ENCODE measurements at regions not wholly inside any gene's neighbourhood (a gene's known extent, or its start where the extent isn't known, plus 50 kb on each side); places are given as distances from the start of the nearest gene placed in this dataset.
A peak's percentile ranks its signal among the peaks of the same experiment; 100 is the strongest.

DNA sequence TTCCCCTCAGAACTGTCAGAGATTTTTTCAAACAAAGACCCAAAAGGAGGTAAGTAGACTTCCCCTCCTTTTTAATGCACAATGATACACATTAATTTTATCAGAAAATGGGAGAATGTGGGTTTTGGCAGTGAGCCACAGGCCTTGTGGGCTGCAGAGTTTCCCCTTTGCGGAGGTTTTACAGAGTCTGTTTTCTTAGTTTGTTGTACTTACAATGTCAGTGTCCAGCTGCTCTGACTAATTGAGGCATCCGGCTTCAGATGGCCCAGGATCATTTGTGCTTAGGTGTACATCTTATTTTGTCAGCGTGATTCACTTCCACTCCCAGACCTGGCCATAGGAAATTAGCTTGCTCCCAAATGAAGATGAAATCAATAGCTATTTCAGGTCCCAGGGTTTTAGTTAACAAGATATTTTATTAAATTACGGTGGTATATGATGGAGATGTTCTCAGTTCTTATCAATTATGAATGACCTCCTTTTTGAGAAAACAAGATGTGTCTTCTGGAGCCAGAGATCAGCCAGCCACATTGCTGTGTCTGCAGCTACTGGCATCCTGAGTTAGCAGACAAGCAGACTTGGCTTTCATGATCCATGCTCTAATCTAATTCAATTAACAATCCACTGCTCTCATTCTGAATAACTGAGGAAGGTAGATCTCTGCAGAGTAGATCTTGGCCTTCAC, 1086.6 kb upstream of the SORCS1 start:
- no peaks in the 10 kb centered on the region for H3F3A ChIP-seq (ENCODE audit: low read depth)
- H3K9ac ChIP-seq (ENCODE audit: low read depth, low read length, poor library complexity, severe bottlenecking): no peak overlapping the region
- TF ChIP-seq, protein P1, sequence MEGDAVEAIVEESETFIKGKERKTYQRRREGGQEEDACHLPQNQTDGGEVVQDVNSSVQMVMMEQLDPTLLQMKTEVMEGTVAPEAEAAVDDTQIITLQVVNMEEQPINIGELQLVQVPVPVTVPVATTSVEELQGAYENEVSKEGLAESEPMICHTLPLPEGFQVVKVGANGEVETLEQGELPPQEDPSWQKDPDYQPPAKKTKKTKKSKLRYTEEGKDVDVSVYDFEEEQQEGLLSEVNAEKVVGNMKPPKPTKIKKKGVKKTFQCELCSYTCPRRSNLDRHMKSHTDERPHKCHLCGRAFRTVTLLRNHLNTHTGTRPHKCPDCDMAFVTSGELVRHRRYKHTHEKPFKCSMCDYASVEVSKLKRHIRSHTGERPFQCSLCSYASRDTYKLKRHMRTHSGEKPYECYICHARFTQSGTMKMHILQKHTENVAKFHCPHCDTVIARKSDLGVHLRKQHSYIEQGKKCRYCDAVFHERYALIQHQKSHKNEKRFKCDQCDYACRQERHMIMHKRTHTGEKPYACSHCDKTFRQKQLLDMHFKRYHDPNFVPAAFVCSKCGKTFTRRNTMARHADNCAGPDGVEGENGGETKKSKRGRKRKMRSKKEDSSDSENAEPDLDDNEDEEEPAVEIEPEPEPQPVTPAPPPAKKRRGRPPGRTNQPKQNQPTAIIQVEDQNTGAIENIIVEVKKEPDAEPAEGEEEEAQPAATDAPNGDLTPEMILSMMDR (conservative IDR thresholded peaks at IDR 0.05; ENCODE audit: low read length): no peak
- TF ChIP-seq EZH2phosphoT487 (IDR thresholded peaks at IDR 0.05; ENCODE audit: borderline replicate concordance): no peak
- H3K79me2 ChIP-seq (ENCODE audit: insufficient read depth, low read length): no peaks in the 10 kb centered on the region
- no peak overlapping the region for H3K4me3 ChIP-seq (ENCODE audit: low read length, poor library complexity, severe bottlenecking)
- no peaks in the 10 kb centered on the region for H3K36me3 ChIP-seq (ENCODE audit: insufficient read depth, low read length)
- no peak overlapping the region for H2AFZ ChIP-seq (ENCODE audit: low read length)
- H3K4me1 ChIP-seq (ENCODE audit: insufficient read depth, low read length, poor library complexity, severe bottlenecking): no peaks in the 10 kb centered on the region
- no peaks in the 10 kb centered on the region for H3K27me3 ChIP-seq (ENCODE audit: insufficient read depth, low read length, poor library complexity, severe bottlenecking)
- H3K9me3 ChIP-seq (ENCODE audit: insufficient read depth, low read depth, low read length): no peaks in the 10 kb centered on the region
- H3K4me2 ChIP-seq (ENCODE audit: low read depth, low read length, poor library complexity, severe bottlenecking): no peak overlapping the region
- no peaks in the 10 kb centered on the region for H3K9me2 ChIP-seq (replicated peaks; ENCODE audit: low read depth, low read length)
- H4K20me1 ChIP-seq (ENCODE audit: insufficient read depth, low read length, poor library complexity, severe bottlenecking): no peaks in the 10 kb centered on the region

DNA sequence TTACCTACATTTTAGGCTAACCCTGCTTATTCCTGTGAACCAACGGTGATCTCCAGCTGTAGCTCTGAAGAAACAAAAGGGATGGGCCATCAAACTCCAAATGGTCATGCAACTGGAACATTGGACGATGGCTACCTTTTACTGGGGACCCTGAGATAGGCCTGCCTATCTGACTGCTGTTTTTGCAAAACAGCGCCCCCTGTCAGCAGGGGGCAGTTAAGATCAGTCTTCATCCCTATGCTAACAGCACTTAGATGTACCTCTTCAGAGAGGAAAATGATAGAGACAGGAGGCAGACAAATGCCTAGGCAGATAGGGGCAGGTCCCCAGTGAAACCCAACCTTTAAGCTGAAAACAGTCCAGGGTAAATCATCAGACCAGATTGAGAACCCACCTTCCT, 1085.4 kb upstream of the SORCS1 start:
- no peaks in the 10 kb centered on the region for H3K27me3 ChIP-seq (ENCODE audit: insufficient read depth, low read length, poor library complexity, severe bottlenecking)
- no peaks in the 10 kb centered on the region for H3K9me3 ChIP-seq (ENCODE audit: insufficient read depth, low read depth, low read length)
- no peaks in the 10 kb centered on the region for H3K36me3 ChIP-seq (ENCODE audit: insufficient read depth, low read length)
- no peaks in the 10 kb centered on the region for H3F3A ChIP-seq (ENCODE audit: low read depth)
- H2AFZ ChIP-seq (ENCODE audit: low read length): no peak overlapping the region
- no peaks in the 10 kb centered on the region for H3K4me1 ChIP-seq (ENCODE audit: insufficient read depth, low read length, poor library complexity, severe bottlenecking)
- H3K79me2 ChIP-seq (ENCODE audit: insufficient read depth, low read length): no peaks in the 10 kb centered on the region
- no peak overlapping the region for H3K4me3 ChIP-seq (ENCODE audit: low read length, poor library complexity, severe bottlenecking)
- no peak overlapping the region for H3K9ac ChIP-seq (ENCODE audit: low read depth, low read length, poor library complexity, severe bottlenecking)
- no peaks in the 10 kb centered on the region for H4K20me1 ChIP-seq (ENCODE audit: insufficient read depth, low read length, poor library complexity, severe bottlenecking)
- no peaks in the 10 kb centered on the region for H3K9me2 ChIP-seq (replicated peaks; ENCODE audit: low read depth, low read length)
- TF ChIP-seq, protein P1 (conservative IDR thresholded peaks at IDR 0.05; ENCODE audit: low read length): peak; percentile 49
- TF ChIP-seq EZH2phosphoT487 (IDR thresholded peaks at IDR 0.05; ENCODE audit: borderline replicate concordance): no peak
- no peak overlapping the region for H3K4me2 ChIP-seq (ENCODE audit: low read depth, low read length, poor library complexity, severe bottlenecking)

DNA sequence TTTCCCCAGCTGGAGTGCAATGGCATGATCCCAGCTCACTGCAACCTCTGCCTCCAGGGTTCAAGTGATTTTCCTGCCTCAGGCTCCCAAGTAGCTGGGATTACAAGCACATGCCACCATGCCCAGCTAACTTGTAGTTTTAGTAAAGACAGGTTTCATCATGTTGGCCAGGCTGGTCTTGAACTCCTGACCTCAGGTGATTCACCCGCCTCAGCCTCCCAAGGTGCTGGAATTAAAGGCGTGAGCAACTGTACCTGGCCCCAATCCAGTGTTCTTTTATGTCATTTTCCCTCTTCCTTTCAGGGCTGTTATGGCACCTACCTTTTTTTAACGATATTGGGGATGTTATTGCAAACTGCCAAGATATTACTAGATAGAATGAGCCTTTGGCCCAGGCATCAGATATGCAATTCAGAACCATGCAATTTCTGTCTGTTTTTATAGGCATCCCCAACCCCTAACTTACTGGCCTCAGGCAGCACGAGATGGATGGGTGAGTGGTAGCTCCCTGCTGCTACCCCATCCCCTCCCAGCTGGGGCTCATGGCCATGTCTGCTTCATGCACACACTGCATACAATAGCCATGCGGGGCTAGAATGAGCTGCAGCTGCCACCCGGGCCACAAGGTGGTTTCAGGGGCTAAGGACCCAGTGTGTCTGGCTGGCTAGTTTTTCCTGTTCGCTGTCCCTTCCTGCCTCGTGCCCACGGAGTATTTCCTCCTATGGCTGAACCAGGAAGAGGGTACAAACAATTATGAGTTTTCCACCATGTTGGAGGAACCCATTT, 1080.1 kb upstream of the SORCS1 start:
- Histone ChIP-seq H2AFZ (ENCODE audit: low read length) (no peak overlapping the region), H3K9me3 (ENCODE audit: insufficient read depth, low read depth, low read length) (0 out of 2 replicates have a peak, but pooled peaks cover 7% of the 10 kb centered on the region), H3K4me3 (ENCODE audit: low read length, poor library complexity, severe bottlenecking) (no peak overlapping the region), H3K27me3 (ENCODE audit: insufficient read depth, low read length, poor library complexity, severe bottlenecking) (no peaks in the 10 kb centered on the region), H3F3A (ENCODE audit: low read depth) (no peaks in the 10 kb centered on the region), H3K9me2 (replicated peaks; ENCODE audit: low read depth, low read length) (no peaks in the 10 kb centered on the region), H4K20me1 (ENCODE audit: insufficient read depth, low read length, poor library complexity, severe bottlenecking) (no peaks in the 10 kb centered on the region), H3K4me2 (ENCODE audit: low read depth, low read length, poor library complexity, severe bottlenecking) (no peak overlapping the region), H3K36me3 (ENCODE audit: insufficient read depth, low read length) (no peaks in the 10 kb centered on the region), H3K4me1 (ENCODE audit: insufficient read depth, low read length, poor library complexity, severe bottlenecking) (no peaks in the 10 kb centered on the region), H3K79me2 (ENCODE audit: insufficient read depth, low read length) (no peaks in the 10 kb centered on the region), H3K9ac (ENCODE audit: low read depth, low read length, poor library complexity, severe bottlenecking) (no peak overlapping the region)
- TF ChIP-seq, protein P1 (conservative IDR thresholded peaks at IDR 0.05; ENCODE audit: low read length): no peak
- TF ChIP-seq EZH2phosphoT487 (IDR thresholded peaks at IDR 0.05; ENCODE audit: borderline replicate concordance): no peak

Data from Loucy (cell line).